H54 (cell line): ENCODE measurements at regions not wholly inside any gene's neighbourhood (a gene's known extent, or its start where the extent isn't known, plus 50 kb on each side); places are given as distances from the start of the nearest gene placed in this dataset.
A peak's percentile ranks its signal among the peaks of the same experiment; 100 is the strongest.

Experiments used
- DNase-seq: peaks from one replicate; pipeline ENCODE4 v3.0.0; 2011; ENCODE audit warnings: low spot score, mixed read lengths; ENCODE audit not compliant: insufficient read length
- FAIRE-seq: peaks from 3 replicates; lab custom pipeline; 2011; peaks lifted over from hg19 to GRCh38; lab: Jason Lieb, UNC
- POLR2A ChIP-seq: IDR thresholded peaks from 2 replicates; pipeline ENCODE4 v1.6.1; 2011; ENCODE audit warnings: low read depth, mild to moderate bottlenecking, low read length

DNA sequence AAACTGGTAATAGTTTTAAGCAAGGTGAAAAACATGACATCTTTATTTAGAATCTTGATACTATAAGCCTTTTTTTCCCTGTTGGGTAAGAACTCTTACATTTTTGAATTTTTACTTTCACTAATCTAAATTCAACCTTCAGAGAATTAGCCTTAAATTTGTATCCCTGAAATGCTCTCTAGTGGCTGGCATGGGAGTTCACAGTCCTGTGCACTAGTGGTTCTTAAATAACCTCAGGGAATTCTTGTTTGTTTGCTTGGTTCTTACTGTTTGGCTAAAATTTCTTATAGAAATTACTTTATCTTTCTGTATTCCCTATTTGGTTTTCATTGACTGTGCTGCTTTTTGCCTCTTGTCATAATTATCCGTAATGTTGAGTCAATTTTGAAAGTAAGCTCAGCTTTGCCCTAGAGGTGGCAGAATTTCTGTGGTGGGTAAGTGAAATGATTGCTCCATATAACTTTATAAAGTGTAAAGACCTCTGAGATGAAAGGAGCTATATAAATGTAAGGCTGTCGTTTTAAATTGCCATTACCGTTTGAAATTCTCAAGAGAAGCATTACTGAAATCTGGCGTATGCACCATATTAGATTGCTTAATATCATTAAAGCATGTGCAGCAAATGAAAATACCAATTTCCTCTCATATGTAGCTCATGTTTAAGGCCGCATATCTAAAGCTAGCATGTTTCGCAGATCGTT, 391.3 kb upstream of the FIGN start:
- FAIRE-seq (no peak), DNase-seq (no peak)
- TF ChIP-seq POLR2A = no peak

DNA sequence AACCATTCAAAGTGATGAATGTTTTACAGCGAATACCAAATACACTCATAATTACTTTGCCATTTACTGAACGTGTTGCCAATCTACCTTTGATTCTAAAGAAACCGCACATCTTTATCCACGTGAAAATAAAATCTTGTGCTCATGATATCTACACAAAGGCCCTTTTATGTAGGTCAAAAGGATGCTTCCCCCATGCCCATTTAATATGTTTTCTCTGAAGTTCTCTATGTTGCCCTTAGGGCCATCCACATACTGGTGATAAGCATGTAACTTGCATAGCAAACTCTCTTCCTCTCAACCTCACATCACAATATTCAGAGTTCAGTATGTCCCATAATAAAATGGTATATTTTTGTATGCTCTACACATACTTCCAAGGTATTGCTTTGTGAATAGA, 380.0 kb upstream of the FIGN start:
- no peak for TF ChIP-seq POLR2A
- no peak for DNase-seq
- FAIRE-seq = no peak

DNA sequence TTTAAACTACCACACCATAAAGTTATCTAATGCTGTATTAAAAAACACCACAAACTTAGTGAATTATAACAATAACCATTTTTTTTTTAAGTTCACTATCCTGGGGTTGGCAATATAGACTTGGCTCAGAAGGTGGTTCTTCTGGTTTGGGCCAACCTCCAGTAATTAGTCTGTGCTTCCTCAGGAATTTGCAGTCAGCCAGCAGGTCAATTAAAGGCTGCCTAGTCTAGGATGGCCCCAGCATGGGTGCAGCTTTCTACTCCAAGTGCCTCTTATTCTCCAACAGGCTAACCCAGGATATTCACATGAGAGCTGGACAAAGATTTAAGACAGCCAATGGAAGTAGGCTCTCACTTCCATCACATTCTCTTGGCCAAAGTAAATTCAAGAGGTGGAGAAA, 379.1 kb upstream of the FIGN start:
- DNase-seq (no peak), FAIRE-seq (no peak)
- TF ChIP-seq POLR2A = no peak

DNA sequence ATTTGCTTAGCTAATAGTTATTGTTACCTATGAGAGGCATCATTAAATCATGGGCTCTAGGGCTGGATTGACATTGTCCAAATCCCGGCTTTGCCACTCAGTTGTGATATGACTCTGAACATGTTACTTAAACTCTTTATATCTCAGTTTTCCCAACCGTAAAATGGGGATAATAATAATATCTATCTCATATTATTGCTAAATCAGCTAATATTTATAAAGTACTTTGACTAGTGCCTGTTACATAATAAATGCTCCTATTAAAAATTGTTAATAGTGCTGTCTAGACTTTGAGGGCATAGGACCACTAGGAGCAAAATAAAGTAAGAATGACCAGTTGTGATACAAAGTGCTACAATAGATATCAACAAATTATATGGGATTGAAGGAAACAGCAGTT, 376.3 kb upstream of the FIGN start:
- DNase-seq = no peak
- no peak for FAIRE-seq
- TF ChIP-seq POLR2A = no peak

DNA sequence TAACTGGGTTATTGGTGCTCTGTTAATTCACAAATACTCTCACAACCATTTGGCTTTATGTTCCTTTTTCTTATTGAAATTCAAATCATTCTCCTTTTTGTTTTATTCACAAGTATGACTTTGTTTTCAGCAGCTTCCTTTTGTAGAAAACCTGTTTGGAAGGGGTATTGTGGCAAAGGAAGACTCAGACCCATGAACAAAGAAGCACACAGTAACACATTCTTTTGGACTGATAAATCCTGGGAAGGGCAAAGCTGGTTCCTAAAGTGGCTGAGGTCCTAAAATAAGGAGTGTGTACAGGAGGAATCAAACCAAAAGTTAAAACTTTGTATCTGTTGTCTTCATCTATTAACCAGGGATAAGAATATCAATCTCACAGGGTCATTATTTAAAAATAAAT, 374.7 kb upstream of the FIGN start:
- TF ChIP-seq POLR2A = no peak
- no peak for DNase-seq
- no peak for FAIRE-seq

DNA sequence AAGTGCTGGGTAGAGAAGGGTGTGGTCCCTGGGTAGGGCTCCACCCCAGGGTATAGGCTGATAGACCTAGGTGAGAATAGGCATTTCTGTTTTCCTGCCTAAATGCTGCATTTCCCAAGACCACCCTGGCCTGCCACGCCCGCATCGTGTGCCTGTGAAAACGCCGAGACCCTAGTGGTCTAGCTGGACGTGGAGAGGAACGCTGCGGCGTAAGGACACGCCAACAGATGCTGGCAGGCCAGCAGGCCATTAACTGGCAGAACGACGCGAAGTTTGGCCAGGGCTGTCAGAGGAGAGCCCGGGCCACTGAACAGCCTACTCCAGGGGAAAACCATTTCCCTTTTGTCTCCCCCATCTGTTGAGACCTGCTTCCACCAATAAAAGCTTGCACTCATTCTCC, 373.2 kb upstream of the FIGN start:
- FAIRE-seq (no peak), DNase-seq (no peak)
- TF ChIP-seq POLR2A = no peak

DNA sequence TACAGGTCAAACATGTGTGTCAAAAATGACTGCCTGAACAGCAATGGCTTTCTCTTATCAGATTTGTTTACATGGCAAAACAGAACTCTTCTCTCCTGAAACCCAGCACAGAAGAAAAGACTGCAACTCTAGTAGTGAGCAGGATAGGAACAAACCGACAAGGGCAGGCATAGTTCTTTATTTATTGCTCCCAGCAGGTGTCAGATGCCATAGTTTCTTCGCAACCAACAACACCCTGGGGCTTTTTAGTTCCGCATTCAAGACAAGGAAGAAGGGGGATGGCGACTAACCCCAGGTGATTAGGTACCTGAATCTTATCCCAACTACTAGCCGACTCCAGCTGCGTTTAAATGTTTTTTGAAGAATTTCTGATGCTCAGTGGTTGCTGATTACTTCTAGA, 367.5 kb upstream of the FIGN start:
- FAIRE-seq (no peak), DNase-seq (no peak)
- TF ChIP-seq POLR2A = no peak

DNA sequence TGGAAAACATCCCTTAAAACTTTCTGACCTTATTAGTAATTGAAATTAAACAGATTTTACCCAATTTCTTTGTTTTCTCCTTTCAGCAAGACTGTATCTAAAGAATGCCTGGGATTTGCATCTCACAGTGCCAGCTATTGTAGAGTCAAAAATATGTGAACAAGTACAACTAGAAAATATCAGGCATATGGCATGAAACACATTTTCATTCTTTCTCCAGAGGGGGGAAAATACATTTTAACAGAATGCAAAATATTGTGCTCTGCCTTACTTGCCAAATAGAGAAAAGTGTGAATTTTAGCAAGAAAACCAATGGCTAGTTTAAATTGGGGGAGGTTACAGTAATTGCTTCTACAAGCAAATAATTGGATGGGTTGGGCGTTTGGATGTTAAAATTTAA, 366.6 kb upstream of the FIGN start:
- TF ChIP-seq POLR2A = no peak
- DNase-seq (no peak), FAIRE-seq (no peak)

DNA sequence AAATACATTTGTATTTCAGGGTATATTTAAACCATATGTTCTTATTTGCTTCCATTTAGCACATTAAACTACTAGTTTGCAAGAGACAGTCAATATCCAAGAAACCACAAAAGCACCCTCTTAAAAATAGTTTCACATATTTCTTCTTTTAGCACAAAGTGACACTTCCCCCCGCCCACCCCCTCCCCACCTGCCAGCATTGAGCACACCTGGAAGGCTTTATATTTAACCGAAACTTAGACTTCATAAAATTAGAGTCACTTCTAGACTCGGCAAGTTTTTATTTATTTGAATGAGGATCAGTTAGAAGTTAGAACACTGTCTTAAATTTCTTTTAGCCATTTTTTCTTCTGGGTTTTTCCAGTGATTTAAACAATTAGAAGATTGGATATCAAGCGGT, 355.9 kb upstream of the FIGN start:
- FAIRE-seq = no peak
- DNase-seq = no peak
- TF ChIP-seq POLR2A = no peak

DNA sequence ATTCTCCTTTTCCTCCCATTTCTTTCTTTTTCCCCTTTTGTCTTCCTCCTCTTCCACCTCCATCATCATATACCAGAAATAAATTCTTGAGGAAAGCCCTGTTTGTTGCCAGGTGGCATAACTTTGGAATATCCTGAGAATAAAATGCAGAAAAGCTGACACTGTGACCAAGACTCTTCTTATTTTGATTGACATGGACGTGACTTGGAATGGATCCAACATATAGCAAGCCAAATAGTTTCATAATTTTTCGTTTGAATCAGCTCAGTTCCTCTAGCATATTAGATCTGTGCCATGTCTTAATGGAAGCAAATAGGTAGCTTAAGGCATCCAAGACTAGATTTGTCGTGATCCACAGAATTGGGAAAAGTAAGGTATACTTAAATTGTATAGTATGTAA, 354.7 kb upstream of the FIGN start:
- DNase-seq = no peak
- no peak for TF ChIP-seq POLR2A
- peak; percentile 48 for FAIRE-seq

DNA sequence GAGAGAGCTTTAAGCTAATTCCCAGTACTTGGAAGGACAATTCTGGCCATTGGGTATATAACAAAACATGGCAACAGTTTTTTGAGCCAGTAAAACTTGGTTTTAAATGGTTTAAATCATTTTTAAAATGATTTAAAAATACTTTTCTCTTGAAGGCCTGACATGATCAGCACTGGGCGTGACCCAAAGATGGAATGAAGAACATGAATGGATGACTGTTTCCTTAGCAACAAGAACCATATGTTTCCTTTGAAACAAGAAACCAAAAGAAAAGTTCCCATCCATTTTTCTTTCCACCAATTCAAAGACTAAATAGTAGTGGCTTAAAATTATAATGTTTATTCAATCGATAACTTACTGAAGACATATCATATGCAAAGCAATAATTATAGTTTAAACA, 348.3 kb upstream of the FIGN start:
- DNase-seq (no peak), FAIRE-seq (no peak)
- TF ChIP-seq POLR2A = no peak

DNA sequence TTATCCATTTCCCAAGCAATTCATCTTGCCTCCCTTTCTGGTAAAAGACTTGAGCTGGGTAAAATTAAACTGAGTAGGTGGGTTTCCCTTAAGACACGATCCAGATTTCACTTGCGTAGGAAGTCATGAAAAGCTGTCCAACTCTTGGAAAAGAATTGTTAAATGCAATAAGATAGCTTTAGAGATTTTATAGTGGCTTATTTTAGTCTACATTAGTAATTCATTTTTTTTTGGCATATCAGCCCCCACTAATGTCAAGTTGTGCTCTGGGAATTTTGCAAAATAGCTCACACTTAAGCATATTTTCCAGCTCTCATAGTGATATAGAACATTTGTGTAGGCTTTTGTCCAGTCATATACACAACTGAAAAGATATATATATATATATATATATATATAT, 344.7 kb upstream of the FIGN start:
- FAIRE-seq (no peak), DNase-seq (no peak)
- no peak for TF ChIP-seq POLR2A

DNA sequence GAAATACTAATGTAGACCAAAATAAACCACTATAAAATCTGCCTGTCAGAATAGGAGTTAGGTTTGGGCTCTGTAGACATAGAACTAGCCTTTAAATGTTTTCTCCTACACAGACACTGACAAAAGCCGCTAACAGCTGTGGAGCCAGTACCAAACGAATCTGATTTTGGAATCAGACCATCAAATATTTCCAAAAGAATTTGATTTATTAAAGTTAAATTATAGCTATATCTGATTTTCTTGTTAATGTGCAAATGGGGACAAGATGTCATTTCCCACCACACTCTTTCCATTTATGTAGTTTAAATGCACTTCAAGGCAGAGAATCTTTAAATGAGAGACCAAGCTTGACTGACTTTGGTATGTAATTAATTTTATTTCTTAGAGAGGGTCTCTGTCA, 343.4 kb upstream of the FIGN start:
- FAIRE-seq (no peak), DNase-seq (no peak)
- TF ChIP-seq POLR2A = no peak

DNA sequence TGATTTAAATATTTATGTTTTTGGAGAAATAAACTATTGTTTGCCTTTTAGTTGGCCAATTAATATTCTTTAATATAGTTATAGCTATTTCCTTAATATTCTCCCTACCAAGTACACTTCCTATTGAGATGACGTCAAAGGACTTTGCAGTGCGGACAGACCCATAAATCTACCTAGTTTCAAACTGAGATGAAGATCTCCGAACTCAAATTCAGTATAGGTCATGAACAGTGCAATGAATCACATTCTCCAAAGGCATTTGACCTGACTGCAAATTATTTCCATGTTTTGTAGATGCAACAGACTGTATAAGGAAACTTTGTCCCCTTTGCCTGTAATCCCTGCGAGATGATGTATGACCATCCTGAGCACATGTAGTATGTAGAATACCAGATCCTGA, 342.6 kb upstream of the FIGN start:
- DNase-seq (no peak), FAIRE-seq (no peak)
- TF ChIP-seq POLR2A = no peak

DNA sequence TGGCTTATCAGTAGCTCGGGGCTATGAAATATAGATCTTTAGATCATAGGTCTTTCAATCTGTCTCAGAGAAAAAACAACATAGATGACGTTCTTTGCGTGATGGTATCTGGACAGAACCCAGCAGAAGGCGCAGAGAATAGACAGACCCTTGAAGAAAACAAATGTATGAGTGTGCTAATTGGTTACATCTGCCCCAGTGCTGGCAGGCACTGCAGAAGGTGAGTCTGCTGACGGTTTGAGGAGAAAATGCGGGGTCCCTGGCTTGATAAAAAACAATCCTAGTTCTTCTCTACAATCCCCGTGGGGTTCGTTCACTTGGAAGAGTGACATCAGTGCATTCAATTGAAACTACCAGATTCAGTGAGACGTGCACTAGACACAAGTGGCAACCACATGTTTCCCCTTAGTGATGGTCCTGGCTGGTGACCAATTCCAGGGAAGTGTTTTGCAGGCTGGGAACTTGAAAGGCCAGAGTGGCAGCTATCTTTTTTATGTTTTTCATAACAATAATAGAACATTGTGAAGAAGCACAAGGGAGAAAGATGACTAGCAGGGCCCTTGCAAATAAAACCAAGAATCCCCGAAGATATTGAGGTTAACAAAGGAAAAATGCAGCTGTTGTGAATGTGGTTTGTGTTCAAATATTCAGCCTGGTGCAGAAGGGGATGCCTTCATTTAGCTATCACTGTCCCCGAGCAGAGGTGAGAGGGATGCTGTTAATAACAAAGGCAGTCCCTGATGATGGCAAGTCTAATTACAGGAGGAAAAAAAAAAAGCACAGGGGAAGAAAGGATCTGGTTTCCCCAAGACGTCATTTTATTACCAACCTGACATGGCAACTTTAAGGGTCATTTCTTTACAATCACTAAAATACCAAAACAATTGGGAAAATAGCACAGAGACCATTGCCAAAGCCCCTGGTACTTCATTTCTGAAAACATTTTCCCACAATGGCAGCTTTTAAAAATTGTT, 337.6 kb upstream of the FIGN start:
- no peak for DNase-seq
- no peak for FAIRE-seq
- no peak for TF ChIP-seq POLR2A

DNA sequence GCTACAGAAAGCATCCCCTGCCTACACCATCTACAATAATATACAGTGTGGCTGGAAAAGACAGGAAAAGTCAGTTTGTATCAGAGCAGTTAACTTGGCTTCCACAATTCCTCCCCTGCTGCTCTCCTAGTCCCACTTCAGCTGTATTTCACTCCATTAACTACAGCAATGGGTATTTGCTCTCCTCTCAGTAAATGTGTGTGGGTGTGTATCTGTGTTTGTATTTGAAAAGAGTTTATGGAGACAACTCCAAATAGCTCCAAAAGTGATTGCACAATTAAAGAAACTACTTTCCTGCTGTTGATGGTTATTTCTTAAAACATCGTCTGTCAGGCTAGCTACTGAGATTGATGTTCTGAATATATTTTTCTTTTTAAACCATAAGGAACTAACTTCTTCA, 333.7 kb upstream of the FIGN start:
- DNase-seq (no peak), FAIRE-seq (no peak)
- TF ChIP-seq POLR2A = no peak
